ENCODE measurements at regions not wholly inside any gene's neighbourhood (a gene's known extent, or its start where the extent isn't known, plus 50 kb on each side); places are given as distances from the start of the nearest gene placed in this dataset.

GRCh38 chr4:148808416-148808815, 366.2 kb upstream of the NR3C2 start:
- H3K27ac ChIP-seq (ENCODE audit: low read depth, low read length), result no peak overlapping the region
- H3K27me3 ChIP-seq (ENCODE audit: control insufficient read depth, low read length), result no peaks in the 10 kb centered on the region
- TF ChIP-seq EZH2phosphoT487 (IDR thresholded peaks at IDR 0.05; ENCODE audit: borderline replicate concordance, low read length) (no peak), CTCF (IDR thresholded peaks at IDR 0.05; ENCODE audit: low read depth, low read length, poor library complexity, severe bottlenecking) (no peak)
- no peak overlapping the region for H3K4me3 ChIP-seq (ENCODE audit: low read length)
- H3K9me2 ChIP-seq (replicated peaks; ENCODE audit: control insufficient read depth, low read length), result no peaks in the 10 kb centered on the region
- H3K4me1 ChIP-seq (ENCODE audit: control insufficient read depth, low read length), result no peaks in the 10 kb centered on the region
- no peaks in the 10 kb centered on the region for H4K20me1 ChIP-seq (ENCODE audit: control insufficient read depth, insufficient read depth, low read depth, low read length)
- H3F3A ChIP-seq (ENCODE audit: control insufficient read depth, insufficient read depth), result no peaks in the 10 kb centered on the region
- H3K79me2 ChIP-seq (ENCODE audit: control insufficient read depth, low read length), result no peaks in the 10 kb centered on the region
- H3K9me3 ChIP-seq (ENCODE audit: control insufficient read depth, insufficient read depth, low read length), result no peaks in the 10 kb centered on the region
- no peak overlapping the region for H3K4me2 ChIP-seq (ENCODE audit: low read length)
- no peaks in the 10 kb centered on the region for H3K36me3 ChIP-seq (ENCODE audit: control insufficient read depth, low read length)

- H3K9me3 ChIP-seq (ENCODE audit: control insufficient read depth, insufficient read depth, low read length), result no peaks in the 10 kb centered on the region
- H4K20me1 ChIP-seq (ENCODE audit: control insufficient read depth, insufficient read depth, low read depth, low read length), result no peaks in the 10 kb centered on the region
- H3K27ac ChIP-seq (ENCODE audit: low read depth, low read length), result no peak overlapping the region
- H3K27me3 ChIP-seq (ENCODE audit: control insufficient read depth, low read length), result no peaks in the 10 kb centered on the region
- H3K4me2 ChIP-seq (ENCODE audit: low read length), result no peak overlapping the region
- H3K4me3 ChIP-seq (ENCODE audit: low read length), result no peak overlapping the region
- no peaks in the 10 kb centered on the region for H3K4me1 ChIP-seq (ENCODE audit: control insufficient read depth, low read length)
- H3F3A ChIP-seq (ENCODE audit: control insufficient read depth, insufficient read depth), result no peaks in the 10 kb centered on the region
- no peaks in the 10 kb centered on the region for H3K36me3 ChIP-seq (ENCODE audit: control insufficient read depth, low read length)
- no peak for TF ChIP-seq EZH2phosphoT487 (IDR thresholded peaks at IDR 0.05; ENCODE audit: borderline replicate concordance, low read length)
- TF ChIP-seq CTCF (IDR thresholded peaks at IDR 0.05; ENCODE audit: low read depth, low read length, poor library complexity, severe bottlenecking), result no peak
- no peaks in the 10 kb centered on the region for H3K79me2 ChIP-seq (ENCODE audit: control insufficient read depth, low read length)
- H3K9me2 ChIP-seq (replicated peaks; ENCODE audit: control insufficient read depth, low read length), result no peaks in the 10 kb centered on the region
Measured at GRCh38 chr4:148800940-148801339, 358.7 kb upstream of the NR3C2 start.

- TF ChIP-seq CTCF (IDR thresholded peaks at IDR 0.05; ENCODE audit: low read depth, low read length, poor library complexity, severe bottlenecking), result no peak
- TF ChIP-seq EZH2phosphoT487 (IDR thresholded peaks at IDR 0.05; ENCODE audit: borderline replicate concordance, low read length), result no peak
- H3K27me3 ChIP-seq (ENCODE audit: control insufficient read depth, low read length), result no peaks in the 10 kb centered on the region
Measured at GRCh38 chr4:148800336-148800885, 358.2 kb upstream of the NR3C2 start.

More at GRCh38 chr4:148800336-148800885, 358.2 kb upstream of the NR3C2 start:
- H3K9me3 ChIP-seq (ENCODE audit: control insufficient read depth, insufficient read depth, low read length), result no peaks in the 10 kb centered on the region
- no peak overlapping the region for H3K4me3 ChIP-seq (ENCODE audit: low read length)
- H3F3A ChIP-seq (ENCODE audit: control insufficient read depth, insufficient read depth), result no peaks in the 10 kb centered on the region
- no peaks in the 10 kb centered on the region for H3K9me2 ChIP-seq (replicated peaks; ENCODE audit: control insufficient read depth, low read length)
- no peaks in the 10 kb centered on the region for H3K4me1 ChIP-seq (ENCODE audit: control insufficient read depth, low read length)
- H3K36me3 ChIP-seq (ENCODE audit: control insufficient read depth, low read length), result no peaks in the 10 kb centered on the region
- no peaks in the 10 kb centered on the region for H4K20me1 ChIP-seq (ENCODE audit: control insufficient read depth, insufficient read depth, low read depth, low read length)
- no peak overlapping the region for H3K4me2 ChIP-seq (ENCODE audit: low read length)
- H3K79me2 ChIP-seq (ENCODE audit: control insufficient read depth, low read length), result no peaks in the 10 kb centered on the region
- no peak overlapping the region for H3K27ac ChIP-seq (ENCODE audit: low read depth, low read length)
